Heart left ventricle (tissue), 13 donors: ENCODE measurements at regions not wholly inside any gene's neighbourhood (a gene's known extent, or its start where the extent isn't known, plus 50 kb on each side); places are given as distances from the start of the nearest gene placed in this dataset.

ENCODE experiments used
- POLR2A ChIP-seq, 2 donors: fragments of 450-650 bp; IDR thresholded peaks; one replicate each; pipeline ENCODE4 v1.6.1; 2017; ENCODE audit warnings: antibody characterized with exemption in 2 of 2, mild to moderate bottlenecking in 2 of 2, moderate library complexity in 2 of 2
- TF ChIP-seq, protein P1 (sequence below), 12 donors: fragments of 200-600 bp; sonication (generic) in 4 of 12; IDR thresholded peaks; one replicate each; pipeline versions ENCODE4 v1.5.0 to v1.8.0; 2018 to 2022; ENCODE audit warnings: antibody characterized with exemption in 12 of 12, mild to moderate bottlenecking in 5 of 12
- donor health status: ischemic (EF 13 %, LVEDD 7.1; RV severe dilation, severe dysfunction).
- donor health status: DM: no; HTN: yes; CAD: no.
- donor health status: DM: no; HTN: no; CAD: no.
- donor health status: ischemic (EF 25% LVEDD 6.9; RV normal size, moderate dysfunction).
- donor health status: ischemic (EF 25% LVEDD 5.7; RV mildly dilated, moderate dysfunction).
- donor health status: ischemic (EF 35%, LVEDD 5.7; RV mildly dilated, moderate dysfunction).
- donor health status: nonischemic (EF 11% LVEDD 7.7; RV severe dilation, severe dysfunction).
- donor health status: DM: yes; HTN: yes; CAD: no.
- donor health status: PGD.
- donor health status: ischemic (EF 29% LVEDD 5.4; RV normal size, mild dysfunction).
- donor health status: nonischemic (EF 23%, LVEDD 6.1; RV moderate dilation, normal function).

DNA sequence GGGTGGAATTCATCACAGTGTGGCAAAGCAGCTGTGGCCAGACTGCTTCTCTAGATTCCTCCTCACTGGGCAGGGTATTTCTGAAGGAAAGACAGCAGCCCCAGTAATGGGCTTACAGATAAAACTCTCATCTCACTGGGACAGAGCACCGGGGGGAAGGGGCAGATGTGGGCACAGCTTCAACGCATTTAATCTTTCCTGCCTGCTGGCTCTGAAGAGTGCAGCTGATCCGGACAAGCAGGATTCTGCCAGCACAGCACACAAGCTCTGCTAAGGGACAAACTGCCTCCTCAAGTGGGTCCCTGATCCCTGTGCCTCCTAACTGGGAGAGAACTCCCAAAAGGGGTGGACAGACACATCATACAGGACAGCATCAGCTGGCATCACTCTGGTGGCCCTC, 779.9 kb upstream of the CNTNAP5 start:
- TF ChIP-seq, protein P1, sequence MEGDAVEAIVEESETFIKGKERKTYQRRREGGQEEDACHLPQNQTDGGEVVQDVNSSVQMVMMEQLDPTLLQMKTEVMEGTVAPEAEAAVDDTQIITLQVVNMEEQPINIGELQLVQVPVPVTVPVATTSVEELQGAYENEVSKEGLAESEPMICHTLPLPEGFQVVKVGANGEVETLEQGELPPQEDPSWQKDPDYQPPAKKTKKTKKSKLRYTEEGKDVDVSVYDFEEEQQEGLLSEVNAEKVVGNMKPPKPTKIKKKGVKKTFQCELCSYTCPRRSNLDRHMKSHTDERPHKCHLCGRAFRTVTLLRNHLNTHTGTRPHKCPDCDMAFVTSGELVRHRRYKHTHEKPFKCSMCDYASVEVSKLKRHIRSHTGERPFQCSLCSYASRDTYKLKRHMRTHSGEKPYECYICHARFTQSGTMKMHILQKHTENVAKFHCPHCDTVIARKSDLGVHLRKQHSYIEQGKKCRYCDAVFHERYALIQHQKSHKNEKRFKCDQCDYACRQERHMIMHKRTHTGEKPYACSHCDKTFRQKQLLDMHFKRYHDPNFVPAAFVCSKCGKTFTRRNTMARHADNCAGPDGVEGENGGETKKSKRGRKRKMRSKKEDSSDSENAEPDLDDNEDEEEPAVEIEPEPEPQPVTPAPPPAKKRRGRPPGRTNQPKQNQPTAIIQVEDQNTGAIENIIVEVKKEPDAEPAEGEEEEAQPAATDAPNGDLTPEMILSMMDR (IDR thresholded peaks at IDR 0.05), result no peak
- TF ChIP-seq POLR2A (IDR thresholded peaks at IDR 0.05), result no peak
